IMR-90 (cell line): ENCODE measurements at regions not wholly inside any gene's neighbourhood (a gene's known extent, or its start where the extent isn't known, plus 50 kb on each side); places are given as distances from the start of the nearest gene placed in this dataset.

Experiments used
- ATAC-seq: fragments of 200-7000 bp; cut with Tn5 transposase; 2 replicates; pipeline ENCODE4 v1.9.1; 2020; ENCODE audit warnings: low read depth, mild to moderate bottlenecking, moderate library complexity
- BruUV-seq: library from RNA; stranded (reverse); fragments of 400-500 nt; replicated peaks from 2 replicates; lab custom pipeline; 2021; lab: Mats Ljungman, UMichigan
- CTCF ChIA-PET: fragments of 300-600 bp; formaldehyde crosslinking; extraction: SDS; loops from one replicate; lab custom pipeline; 2021; ENCODE audit warnings: antibody characterized with exemption; lab: Yijun Ruan, JAX
- POLR2A ChIA-PET: fragments of 300-600 bp; sonication (Branson Sonifier 250); formaldehyde crosslinking; loops from one replicate; lab custom pipeline; 2022; ENCODE audit warnings: antibody characterized with exemption; ENCODE audit not compliant: unreplicated experiment; lab: Charles Lee
- DNase-seq: peaks from one replicate; pipeline ENCODE4 v3.0.0; 2013
- H2AFZ ChIP-seq: replicated peaks from 2 replicates; pipeline ENCODE3; 2013; ENCODE audit warnings: low read length, mild to moderate bottlenecking; ENCODE audit not compliant: poor library complexity
- H2AK5ac ChIP-seq: 2 replicates; pipeline ENCODE4 v1.6.1; 2013; ENCODE audit warnings: low read depth, low read length, inconsistent platforms
- H2AK9ac ChIP-seq: replicated peaks from 2 replicates; pipeline ENCODE3; 2013; ENCODE audit warnings: mild to moderate bottlenecking, low read depth, low read length, moderate library complexity; ENCODE audit not compliant: poor library complexity
- H2BK120ac ChIP-seq: 2 replicates; pipeline ENCODE4 v1.6.1; 2013; ENCODE audit warnings: low read depth, low read length, inconsistent platforms
- H2BK15ac ChIP-seq: 3 replicates; pipeline ENCODE4 v1.6.1; 2013; ENCODE audit warnings: low read depth, low read length, inconsistent platforms
- H2BK20ac ChIP-seq: 2 replicates; pipeline ENCODE4 v1.6.1; 2013; ENCODE audit warnings: low read depth, mild to moderate bottlenecking, inconsistent platforms, low read length, moderate library complexity
- H2BK5ac ChIP-seq: 2 replicates; pipeline ENCODE4 v1.6.1; 2013; ENCODE audit warnings: mild to moderate bottlenecking, low read depth, low read length, inconsistent platforms; ENCODE audit not compliant: poor library complexity, severe bottlenecking
- H3K14ac ChIP-seq: replicated peaks from 2 replicates; pipeline ENCODE4 v1.6.1; 2013; ENCODE audit warnings: low read depth, low read length, inconsistent platforms
- H3K18ac ChIP-seq: 2 replicates; pipeline ENCODE4 v1.6.1; 2013; ENCODE audit warnings: low read depth, low read length, control low read depth
- H3K23ac ChIP-seq: 2 replicates; pipeline ENCODE4 v1.6.1; 2013; ENCODE audit warnings: low read depth, low read length, inconsistent platforms
- H3K27ac ChIP-seq: 2 replicates; pipeline ENCODE4 v1.5.1; 2013; ENCODE audit warnings: mild to moderate bottlenecking, control low read depth, low read length; ENCODE audit not compliant: insufficient read depth
- H3K27me3 ChIP-seq: 2 replicates; pipeline ENCODE4 v1.6.1; 2013; ENCODE audit warnings: low read length; ENCODE audit not compliant: control insufficient read depth, insufficient read depth
- H3K36me3 ChIP-seq: 2 replicates; pipeline ENCODE4 v1.6.1; 2013; ENCODE audit warnings: low read length, mixed read lengths; ENCODE audit not compliant: control insufficient read depth, insufficient read depth
- H3K4ac ChIP-seq: 2 replicates; pipeline ENCODE4 v1.6.1; 2013; ENCODE audit warnings: low read depth, low read length, inconsistent platforms
- H3K4me1 ChIP-seq: 2 replicates; pipeline ENCODE4 v1.6.1; 2013; ENCODE audit warnings: low read length, mixed read lengths; ENCODE audit not compliant: control insufficient read depth, insufficient read depth
- H3K4me2 ChIP-seq: 2 replicates; pipeline ENCODE4 v1.6.1; 2013; ENCODE audit warnings: low read depth, mild to moderate bottlenecking, control low read depth, low read length, moderate library complexity
- H3K4me3 ChIP-seq: 2 replicates; pipeline ENCODE4 v1.5.1; 2013; ENCODE audit warnings: low read depth, mild to moderate bottlenecking, control low read depth, low read length, moderate library complexity; ENCODE audit not compliant: insufficient read depth
- H3K56ac ChIP-seq: 2 replicates; pipeline ENCODE4 v1.6.1; 2013; ENCODE audit warnings: low read length, inconsistent platforms; ENCODE audit not compliant: insufficient read depth; ENCODE audit errors: extremely low read depth
- H3K79me1 ChIP-seq, 2 experiments: 2 replicates each; pipeline ENCODE4 v1.6.1; 2013; ENCODE audit warnings: low read length in 2 of 2, inconsistent platforms in 1 of 2, low read depth in 1 of 2
- H3K9ac ChIP-seq: 2 replicates; pipeline ENCODE4 v1.6.1; 2013; ENCODE audit warnings: low read depth, low read length, control low read depth
- H3K9me1 ChIP-seq: 2 replicates; pipeline ENCODE4 v1.6.1; 2013; ENCODE audit warnings: low read length, inconsistent platforms; ENCODE audit not compliant: insufficient read depth
- H3K9me3 ChIP-seq: 2 replicates; pipeline ENCODE4 v1.6.1; 2013; ENCODE audit warnings: low read length; ENCODE audit not compliant: control insufficient read depth, insufficient read depth
- H4K20me1 ChIP-seq: 2 replicates; pipeline ENCODE4 v1.6.1; 2013; ENCODE audit warnings: low read length, inconsistent platforms; ENCODE audit not compliant: insufficient read depth
- H4K5ac ChIP-seq: 2 replicates; pipeline ENCODE4 v1.6.1; 2013; ENCODE audit warnings: mild to moderate bottlenecking, low read depth, low read length, control low read depth
- H4K8ac ChIP-seq, 2 experiments: 2 replicates each; pipeline ENCODE4 v1.6.1; 2013; ENCODE audit warnings: low read depth in 2 of 2, low read length in 2 of 2, control low read depth in 1 of 2, inconsistent platforms in 1 of 2
- H4K91ac ChIP-seq: 2 replicates; pipeline ENCODE4 v1.6.1; 2013; ENCODE audit warnings: low read depth, low read length, inconsistent platforms; ENCODE audit not compliant: insufficient read depth
- FOS ChIP-seq: fragments of 150-350 bp; IDR thresholded peaks from 2 replicates; pipeline ENCODE4 v1.6.1; 2016; ENCODE audit warnings: low read depth, low read length
- MAFK ChIP-seq: IDR thresholded peaks from 2 replicates; pipeline ENCODE4 v1.6.1; 2012; ENCODE audit warnings: low read depth, low read length, improper control_type of control experiment
- MXI1 ChIP-seq: IDR thresholded peaks from 2 replicates; pipeline ENCODE4 v1.6.1; 2012; ENCODE audit warnings: low read depth, mild to moderate bottlenecking, low read length, moderate library complexity, borderline replicate concordance
- RCOR1 ChIP-seq: IDR thresholded peaks from 2 replicates; pipeline ENCODE4 v1.6.1; 2012; ENCODE audit warnings: mild to moderate bottlenecking, low read length, improper control_type of control experiment; ENCODE audit not compliant: insufficient replicate concordance
- RFX5 ChIP-seq: IDR thresholded peaks from 2 replicates; pipeline ENCODE4 v1.8.0; 2012; ENCODE audit warnings: low read depth, mild to moderate bottlenecking, low read length, moderate library complexity
- SMC3 ChIP-seq: fragments of 150-350 bp; IDR thresholded peaks from 2 replicates; pipeline ENCODE4 v1.6.1; 2016; ENCODE audit warnings: low read depth, mild to moderate bottlenecking, antibody characterized with exemption, low read length, moderate library complexity
- WGBS, 2 experiments: methylation state at CpG; one replicate each; pipeline versions ENCODE4 v1.1.5 to v1.1.7; 2013; ENCODE audit warnings: missing lambda C conversion rate in 2 of 2; ENCODE audit not compliant: insufficient read length in 1 of 2; ENCODE audit errors: extremely low coverage in 2 of 2; 5-methylcytosine and 5-hydroxymethylcytosine counted together
- dilution Hi-C: fragments of 300-500 bp; cut with HindIII; formaldehyde crosslinking; loops from one replicate; pipeline ENCODE4 v1.14.3; 2018; ENCODE audit warnings: low sequenced_read_pairs; ENCODE audit not compliant: unreplicated experiment
- in situ Hi-C: fragments of 300-500 bp; cut with MboI; formaldehyde crosslinking; loops from 3 replicates; pipeline ENCODE4 v1.14.3; 2019; ENCODE audit warnings: low sequenced_read_pairs, inconsistent platforms, mixed read lengths
- intact Hi-C: fragments of 100-400 bp; cut with micrococcal nuclease; formaldehyde crosslinking; loops from 2 replicates; pipeline ENCODE4 v1.10.0; 2022

DNA sequence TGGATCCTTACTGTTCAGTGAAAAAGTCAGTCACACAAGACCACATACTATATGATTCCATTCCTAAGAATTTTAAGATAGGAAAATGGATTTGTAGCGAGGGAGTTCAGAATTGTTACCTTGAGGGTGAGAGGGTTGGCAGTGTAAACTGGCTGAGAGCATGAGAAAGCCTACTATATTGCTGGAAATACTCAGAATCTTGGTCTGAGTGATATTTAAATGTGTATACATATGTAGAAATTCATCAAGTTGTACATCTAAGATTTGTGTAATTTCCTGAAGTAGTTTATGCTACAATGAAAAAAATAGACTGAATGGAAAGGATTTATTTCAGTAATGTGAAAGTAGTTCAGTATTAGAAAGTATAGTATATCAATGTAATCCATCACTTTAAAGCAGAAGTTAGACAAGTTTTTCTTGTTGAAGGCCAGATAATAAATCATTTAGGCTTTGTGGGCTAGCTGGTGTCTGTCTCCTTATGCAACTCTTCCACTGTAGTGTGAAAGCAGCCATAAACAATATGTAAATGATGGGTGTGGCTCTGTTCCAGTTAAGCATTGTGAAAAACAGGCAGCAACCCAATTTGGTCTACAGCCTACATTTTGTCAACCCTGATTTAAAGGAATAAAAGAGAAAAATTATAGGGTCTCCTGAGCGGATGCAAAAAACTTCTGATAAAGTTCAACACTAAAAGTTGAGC is 127.2 kb upstream of the THY1 start:
- WGBS, 2 experiments = no CpG with 5 or more reads among the region's 2 CpGs
- CTCF ChIA-PET = no interaction called here
- POLR2A ChIA-PET = no interaction called here
- peaks cover 2% of the 10 kb centered on the region; the same call in 1 of the 2 replicates for H3K4me1 ChIP-seq
- H2AK9ac ChIP-seq = no peak overlapping the region
- no peak overlapping the region for H3K56ac ChIP-seq
- no peak overlapping the region for H3K4me3 ChIP-seq
- intact Hi-C loops = no loop called here
- H4K91ac ChIP-seq = no peak overlapping the region
- no peaks in the 10 kb centered on the region for H3K9me1 ChIP-seq
- no peak overlapping the region for H4K8ac ChIP-seq
- dilution Hi-C loops = no loop called here
- H3K27me3 ChIP-seq = no peaks in the 10 kb centered on the region; the same call in 1 of the 2 replicates
- no peak overlapping the region for H3K4ac ChIP-seq
- no peak overlapping the region for H2BK15ac ChIP-seq
- no peak overlapping the region for H3K23ac ChIP-seq
- H3K9ac ChIP-seq = no peak overlapping the region
- H2BK5ac ChIP-seq = no peak overlapping the region
- H2BK120ac ChIP-seq = no peak overlapping the region
- in situ Hi-C loops = no loop called here
- H3K27ac ChIP-seq = no peak overlapping the region
- BruUV-seq = no TSS peak
- ATAC-seq (no peak), DNase-seq (no peak)
- no peak overlapping the region for H2BK20ac ChIP-seq
- H3K4me2 ChIP-seq = no peak overlapping the region
- no peaks in the 10 kb centered on the region for H3K79me1 ChIP-seq
- H4K5ac ChIP-seq = no peak overlapping the region
- no peaks in the 10 kb centered on the region for H3K36me3 ChIP-seq
- H2AK5ac ChIP-seq = no peak overlapping the region
- no peaks in the 10 kb centered on the region for H4K20me1 ChIP-seq
- no peak for TF ChIP-seq MAFK
- no peak for TF ChIP-seq RFX5
- no peak for TF ChIP-seq MXI1
- TF ChIP-seq FOS = no peak
- TF ChIP-seq SMC3 = no peak
- no peak for TF ChIP-seq RCOR1
- no peak overlapping the region for H2AFZ ChIP-seq
- H3K9me3 ChIP-seq = peaks cover 5% of the 10 kb centered on the region; the same call in 1 of the 2 replicates
- H3K14ac ChIP-seq = no peak overlapping the region
- no peak overlapping the region for H3K18ac ChIP-seq
